RWPE2 (cell line): ENCODE measurements at regions not wholly inside any gene's neighbourhood (a gene's known extent, or its start where the extent isn't known, plus 50 kb on each side); places are given as distances from the start of the nearest gene placed in this dataset.
A peak's percentile ranks its signal among the peaks of the same experiment; 100 is the strongest.

Experiments
- ATAC-seq: fragments of 200-7000 bp; cut with Tn5 transposase; 3 replicates; pipeline ENCODE4 v1.9.1; 2021; ENCODE audit warnings: low read depth
- DNase-seq: peaks from one replicate; pipeline ENCODE4 v3.0.0-alpha.2; 2020; ENCODE audit warnings: low spot score
- H3K27ac ChIP-seq: fragments of 450-650 bp; 2 replicates; pipeline ENCODE4 v1.5.1; 2017; ENCODE audit warnings: mild to moderate bottlenecking; ENCODE audit not compliant: poor library complexity, severe bottlenecking
- H3K27me3 ChIP-seq: fragments of 250-450 bp; sonication (Bioruptor Pico); 2 replicates; pipeline ENCODE4 v1.5.1; 2021; ENCODE audit warnings: mild to moderate bottlenecking, moderate library complexity; ENCODE audit not compliant: insufficient read depth, poor library complexity, severe bottlenecking
- H3K36me3 ChIP-seq: fragments of 250-450 bp; sonication (Bioruptor Pico); 2 replicates; pipeline ENCODE4 v1.5.1; 2020; ENCODE audit warnings: low read depth, mild to moderate bottlenecking, moderate library complexity
- H3K4me1 ChIP-seq: fragments of 250-450 bp; sonication (Bioruptor Pico); 2 replicates; pipeline ENCODE4 v1.5.1; 2021; ENCODE audit warnings: mild to moderate bottlenecking, moderate library complexity; ENCODE audit not compliant: insufficient read depth, poor library complexity, severe bottlenecking
- H3K4me3 ChIP-seq: fragments of 250-450 bp; sonication (Bioruptor Pico); 2 replicates; pipeline ENCODE4 v1.5.1; 2021; ENCODE audit warnings: mild to moderate bottlenecking, moderate library complexity; ENCODE audit not compliant: severe bottlenecking
- H3K9me3 ChIP-seq: fragments of 250-450 bp; sonication (Bioruptor Pico); 2 replicates; pipeline ENCODE4 v1.5.1; 2021; ENCODE audit warnings: mild to moderate bottlenecking, moderate library complexity; ENCODE audit not compliant: severe bottlenecking
- CTCF ChIP-seq: fragments of 450-650 bp; IDR thresholded peaks from one replicate; pipeline ENCODE4 v1.5.1; 2017; ENCODE audit warnings: mild to moderate bottlenecking, moderate library complexity; ENCODE audit not compliant: poor library complexity, severe bottlenecking

DNA sequence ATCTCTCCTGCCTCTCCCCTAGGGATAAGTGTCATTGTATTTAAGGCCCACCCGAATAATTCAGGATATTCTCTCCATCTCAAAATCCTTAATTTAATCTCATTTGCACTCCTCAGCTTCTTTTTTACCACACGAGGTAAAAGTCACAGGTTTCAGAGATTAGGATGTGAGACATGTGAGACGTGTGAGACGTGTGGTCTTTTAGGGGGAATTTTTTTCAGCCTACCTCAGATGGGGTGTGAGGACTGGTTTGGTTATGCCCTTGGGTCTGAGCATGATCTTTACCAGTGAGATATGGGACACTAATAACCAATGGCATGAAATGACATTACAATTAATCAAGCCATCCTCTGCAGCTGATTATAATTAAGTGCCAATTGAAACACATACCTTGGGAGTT is 324.2 kb downstream of the BMP2 start:
- no peaks in the 10 kb centered on the region for H3K9me3 ChIP-seq
- DNase-seq (no peak), ATAC-seq (no peak)
- no peaks in the 10 kb centered on the region for H3K4me1 ChIP-seq
- H3K27me3 ChIP-seq = no peaks in the 10 kb centered on the region
- no peak overlapping the region for H3K4me3 ChIP-seq
- no peak for TF ChIP-seq CTCF
- H3K36me3 ChIP-seq = no peaks in the 10 kb centered on the region
- H3K27ac ChIP-seq = no peak overlapping the region

- ATAC-seq = peak; percentile 50; the same call in 2 of the 3 replicates
- H3K9me3 ChIP-seq = peaks cover 5% of the 10 kb centered on the region
- no peaks in the 10 kb centered on the region for H3K4me1 ChIP-seq
- peak; percentile 97 for TF ChIP-seq CTCF
- no peaks in the 10 kb centered on the region for H3K36me3 ChIP-seq
- H3K27ac ChIP-seq = no peak overlapping the region
- no peaks in the 10 kb centered on the region for H3K27me3 ChIP-seq
- no peak for DNase-seq
- H3K4me3 ChIP-seq = no peak overlapping the region
These were observed 327.0 kb downstream of the BMP2 start for GRCh38 chr20:7094438-7094997.

GRCh38 chr20:7106910-7107309 is 339.4 kb downstream of the BMP2 start:
- ATAC-seq (no peak), DNase-seq (no peak)

GRCh38 chr20:7108929-7109328 is 341.4 kb downstream of the BMP2 start:
- DNase-seq = no peak
- no peak for TF ChIP-seq CTCF
- H3K9me3 ChIP-seq = no peaks in the 10 kb centered on the region
- no peak overlapping the region for H3K4me3 ChIP-seq
- H3K36me3 ChIP-seq = no peaks in the 10 kb centered on the region
- H3K27me3 ChIP-seq = no peaks in the 10 kb centered on the region
- no peak for ATAC-seq
- no peaks in the 10 kb centered on the region for H3K4me1 ChIP-seq
- H3K27ac ChIP-seq = no peak overlapping the region

More at GRCh38 chr20:7106910-7107309, 339.4 kb downstream of the BMP2 start:
- Histone ChIP-seq H3K4me3 (no peak overlapping the region), H3K36me3 (no peaks in the 10 kb centered on the region), H3K27ac (no peak overlapping the region), H3K4me1 (no peaks in the 10 kb centered on the region), H3K27me3 (no peaks in the 10 kb centered on the region), H3K9me3 (no peaks in the 10 kb centered on the region)
- TF ChIP-seq CTCF = no peak
